PC-3 (cell line): ENCODE measurements at regions not wholly inside any gene's neighbourhood (a gene's known extent, or its start where the extent isn't known, plus 50 kb on each side); places are given as distances from the start of the nearest gene placed in this dataset.

ENCODE experiments used
- ATAC-seq: fragments of 200-7000 bp; cut with Tn5 transposase; 2 replicates; pipeline ENCODE4 v1.9.1; 2020; ENCODE audit warnings: mild to moderate bottlenecking, moderate library complexity
- BruUV-seq: library from RNA; stranded (reverse); fragments of 400-500 nt; replicated peaks from 2 replicates; lab custom pipeline; 2021; lab: Mats Ljungman, UMichigan
- CTCF ChIA-PET: fragments of 300-600 bp; sonication (Branson Sonifier 250); formaldehyde crosslinking; loops from one replicate; lab custom pipeline; 2022; ENCODE audit warnings: antibody characterized with exemption; lab: Charles Lee
- POLR2A ChIA-PET: fragments of 300-600 bp; sonication (Branson Sonifier 250); formaldehyde crosslinking; loops from one replicate; lab custom pipeline; 2022; ENCODE audit warnings: antibody characterized with exemption; ENCODE audit not compliant: unreplicated experiment; lab: Charles Lee
- DNase-seq: peaks from one replicate; pipeline ENCODE4 v3.0.0-alpha.2; 2015
- H2AFZ ChIP-seq: fragments of 300-600 bp; sonication (generic); 2 replicates; pipeline ENCODE4 v1.6.0; 2016; ENCODE audit warnings: antibody characterized with exemption, low read length
- H3F3A ChIP-seq: fragments of 300-600 bp; sonication (generic); one replicate; pipeline ENCODE4 v1.6.0; 2017; ENCODE audit warnings: antibody characterized with exemption, low read length, control low read depth, mild to moderate bottlenecking; ENCODE audit not compliant: unreplicated experiment
- H3K27ac ChIP-seq: fragments of 300-600 bp; sonication (generic); 2 replicates; pipeline ENCODE4 v1.5.1; 2016; ENCODE audit warnings: mild to moderate bottlenecking, low read length
- H3K27me3 ChIP-seq: fragments of 300-600 bp; sonication (generic); 2 replicates; pipeline ENCODE4 v1.6.1; 2016; ENCODE audit warnings: low read length, mixed read lengths
- H3K36me3 ChIP-seq: fragments of 300-600 bp; sonication (generic); 2 replicates; pipeline ENCODE4 v1.6.1; 2016; ENCODE audit warnings: low read depth, mixed run types, low read length, mixed read lengths
- H3K4me1 ChIP-seq: fragments of 300-600 bp; sonication (generic); 2 replicates; pipeline ENCODE4 v1.5.1; 2016; ENCODE audit warnings: low read length; ENCODE audit not compliant: insufficient read depth
- H3K4me2 ChIP-seq: fragments of 300-600 bp; sonication (generic); 2 replicates; pipeline ENCODE4 v1.6.0; 2016; ENCODE audit warnings: low read length
- H3K4me3 ChIP-seq: fragments of 300-600 bp; sonication (generic); 2 replicates; pipeline ENCODE4 v1.5.1; 2016; ENCODE audit warnings: mild to moderate bottlenecking, low read length, mixed read lengths
- H3K79me2 ChIP-seq: fragments of 300-600 bp; sonication (generic); 2 replicates; pipeline ENCODE4 v1.6.1; 2017; ENCODE audit warnings: low read length, mixed read lengths
- H3K9ac ChIP-seq: fragments of 300-600 bp; sonication (generic); 2 replicates; pipeline ENCODE4 v1.6.0; 2016; ENCODE audit warnings: mild to moderate bottlenecking, low read length
- H3K9me2 ChIP-seq: fragments of 300-600 bp; sonication (generic); replicated peaks from 2 replicates; pipeline ENCODE4 v1.6.1; 2016; ENCODE audit warnings: mixed run types, low read length, mixed read lengths
- H3K9me3 ChIP-seq: fragments of 300-600 bp; sonication (generic); 2 replicates; pipeline ENCODE4 v1.6.1; 2016; ENCODE audit warnings: low read length, mixed read lengths
- H4K20me1 ChIP-seq: fragments of 300-600 bp; sonication (generic); 2 replicates; pipeline ENCODE4 v1.6.1; 2016; ENCODE audit warnings: low read length, mixed read lengths
- CTCF ChIP-seq: fragments of 300-600 bp; sonication (generic); conservative IDR thresholded peaks from 2 replicates; pipeline ENCODE4 v1.5.1; 2017; ENCODE audit warnings: antibody characterized with exemption, low read depth, mild to moderate bottlenecking, low read length
- EZH2 ChIP-seq: fragments of 300-600 bp; sonication (generic); IDR thresholded peaks from one replicate; pipeline ENCODE4 v1.6.1; 2017; ENCODE audit warnings: antibody characterized with exemption, mild to moderate bottlenecking, low read length; ENCODE audit not compliant: unreplicated experiment
- EZH2phosphoT487 ChIP-seq: fragments of 300-600 bp; sonication (generic); IDR thresholded peaks from 2 replicates; pipeline ENCODE4 v1.6.1; 2018; ENCODE audit warnings: mild to moderate bottlenecking, antibody characterized with exemption, low read length, borderline replicate concordance
- intact Hi-C: fragments of 100-400 bp; cut with micrococcal nuclease; formaldehyde crosslinking; loops from 2 replicates; pipeline ENCODE4 v1.9.0; 2023

GRCh38 chr14:83316356-83316755 lies 1782.7 kb upstream of the SEL1L start:
- H3K36me3 ChIP-seq, result no peaks in the 10 kb centered on the region
- ChIA-PET CTCF (no interaction called here), POLR2A (no interaction called here)
- DNase-seq, result no peak
- H3K4me1 ChIP-seq, result no peaks in the 10 kb centered on the region
- H3K27me3 ChIP-seq, result no peaks in the 10 kb centered on the region
- H3K27ac ChIP-seq, result no peak overlapping the region
- H3K9me2 ChIP-seq, result no peaks in the 10 kb centered on the region
- intact Hi-C loops, result no loop called here
- no peak overlapping the region for H3K9ac ChIP-seq
- H3K79me2 ChIP-seq, result no peaks in the 10 kb centered on the region
- H4K20me1 ChIP-seq, result no peaks in the 10 kb centered on the region
- peaks cover 6% of the 10 kb centered on the region; the same call in 1 of the 2 replicates for H3K9me3 ChIP-seq
- no peak for TF ChIP-seq EZH2
- no peak for TF ChIP-seq EZH2phosphoT487
- TF ChIP-seq CTCF, result no peak
- no peak for ATAC-seq
- no peaks in the 10 kb centered on the region for H3F3A ChIP-seq
- H3K4me2 ChIP-seq, result no peak overlapping the region
- H3K4me3 ChIP-seq, result no peak overlapping the region
- H2AFZ ChIP-seq, result no peak overlapping the region
- BruUV-seq, result no TSS peak

- H3K4me2 ChIP-seq, result no peak overlapping the region
- no peak overlapping the region for H3K4me3 ChIP-seq
- H3F3A ChIP-seq, result no peaks in the 10 kb centered on the region
- H3K9me3 ChIP-seq, result peaks cover 15% of the 10 kb centered on the region; the same call in 1 of the 2 replicates
- no peak for ATAC-seq
- no peak overlapping the region for H3K27ac ChIP-seq
- BruUV-seq, result no TSS peak
- H3K79me2 ChIP-seq, result no peaks in the 10 kb centered on the region
- no peaks in the 10 kb centered on the region for H3K4me1 ChIP-seq
- H3K9me2 ChIP-seq, result no peaks in the 10 kb centered on the region
- no peak overlapping the region for H3K9ac ChIP-seq
- H2AFZ ChIP-seq, result no peak overlapping the region
- H3K27me3 ChIP-seq, result no peaks in the 10 kb centered on the region
- no peak for DNase-seq
- ChIA-PET CTCF (no interaction called here), POLR2A (no interaction called here)
- intact Hi-C loops, result no loop called here
- no peaks in the 10 kb centered on the region for H4K20me1 ChIP-seq
- TF ChIP-seq CTCF (no peak), EZH2phosphoT487 (no peak), EZH2 (no peak)
- H3K36me3 ChIP-seq, result no peaks in the 10 kb centered on the region
Observed at GRCh38 chr14:83320837-83321236, 1787.2 kb upstream of the SEL1L start.

- no TSS peak for BruUV-seq
- Histone ChIP-seq H3K79me2 (no peaks in the 10 kb centered on the region), H3K4me3 (no peak overlapping the region), H3K9me3 (peaks cover 10% of the 10 kb centered on the region; the same call in 1 of the 2 replicates), H3K4me2 (no peak overlapping the region), H3K9ac (no peak overlapping the region), H4K20me1 (no peaks in the 10 kb centered on the region), H3K4me1 (no peaks in the 10 kb centered on the region), H3K36me3 (no peaks in the 10 kb centered on the region), H2AFZ (no peak overlapping the region), H3F3A (no peaks in the 10 kb centered on the region), H3K9me2 (no peaks in the 10 kb centered on the region), H3K27ac (no peak overlapping the region), H3K27me3 (no peaks in the 10 kb centered on the region)
- ChIA-PET POLR2A (no interaction called here), CTCF (no interaction called here)
- TF ChIP-seq EZH2phosphoT487, result no peak
- TF ChIP-seq CTCF, result no peak
- TF ChIP-seq EZH2, result no peak
- no peak for ATAC-seq
- DNase-seq, result no peak
- intact Hi-C loops, result no loop called here
Observed at GRCh38 chr14:83331513-83331912, 1797.9 kb upstream of the SEL1L start.
